H1 (cell line): ENCODE measurements at regions not wholly inside any gene's neighbourhood (a gene's known extent, or its start where the extent isn't known, plus 50 kb on each side); places are given as distances from the start of the nearest gene placed in this dataset.

Experiments used
- CTCF ChIA-PET: fragments of 300-600 bp; sonication (Branson Sonifier 250); formaldehyde crosslinking; loops from one replicate; lab custom pipeline; 2021; ENCODE audit not compliant: partially characterized antibody; lab: Charles Lee
- POLR2A ChIA-PET: fragments of 300-600 bp; sonication (Branson Sonifier 250); formaldehyde crosslinking; loops from one replicate; lab custom pipeline; 2021; ENCODE audit warnings: inconsistent platforms; ENCODE audit not compliant: partially characterized antibody; lab: Charles Lee
- DNase-seq, 2 experiments: peaks; one replicate each; pipeline versions ENCODE4 v3.0.0 to v3.0.0-alpha.2; 2010 to 2022; ENCODE audit warnings: low spot score in 2 of 2, low read depth in 1 of 2, mixed read lengths in 1 of 2
- FAIRE-seq: peaks from 2 replicates; lab custom pipeline; 2011; peaks lifted over from hg19 to GRCh38; lab: Jason Lieb, UNC
- H2AFZ ChIP-seq: 2 replicates; pipeline ENCODE4 v1.8.1; 2012; ENCODE audit warnings: low read length, inconsistent platforms
- H2AK5ac ChIP-seq: 2 replicates; pipeline ENCODE4 v1.6.1; 2013; ENCODE audit warnings: low read depth, low read length
- H2BK120ac ChIP-seq: replicated peaks from 2 replicates; pipeline ENCODE3; 2013; ENCODE audit warnings: low read depth, low read length, inconsistent platforms
- H2BK12ac ChIP-seq: 2 replicates; pipeline ENCODE4 v1.6.1; 2013; ENCODE audit warnings: low read depth, low read length
- H2BK15ac ChIP-seq: 2 replicates; pipeline ENCODE4 v1.6.1; 2013; ENCODE audit warnings: low read length
- H2BK20ac ChIP-seq: 2 replicates; pipeline ENCODE4 v1.6.1; 2013; ENCODE audit warnings: low read length
- H2BK5ac ChIP-seq: 2 replicates; pipeline ENCODE4 v1.6.1; 2013; ENCODE audit warnings: low read depth, low read length
- H3K14ac ChIP-seq: 2 replicates; pipeline ENCODE4 v1.6.1; 2013; ENCODE audit warnings: inconsistent platforms; ENCODE audit not compliant: insufficient read length
- H3K18ac ChIP-seq: 2 replicates; pipeline ENCODE4 v1.6.1; 2013; ENCODE audit warnings: low read length; ENCODE audit errors: extremely low read depth
- H3K23ac ChIP-seq: 2 replicates; pipeline ENCODE4 v1.6.1; 2013; ENCODE audit warnings: inconsistent platforms; ENCODE audit not compliant: insufficient read length
- H3K23me2 ChIP-seq: 2 replicates; pipeline ENCODE4 v1.6.1; 2013; ENCODE audit warnings: low read depth, low read length
- H3K27ac ChIP-seq: 2 replicates; pipeline ENCODE4 v1.6.1; 2011; ENCODE audit warnings: low read depth, low read length, inconsistent platforms
- H3K27me3 ChIP-seq, 4 experiments: replicated peaks in 1 of 4; 1 replicate in 1 of 4; 2 replicates in 3 of 4; pipeline versions ENCODE4 v1.6.1 to v1.8.1; 2011 to 2013; ENCODE audit warnings: low read length in 3 of 4, mild to moderate bottlenecking in 3 of 4, inconsistent platforms in 2 of 4, mixed read lengths in 2 of 4, moderate library complexity in 1 of 4; ENCODE audit not compliant: control insufficient read depth in 3 of 4, insufficient read depth in 3 of 4; ENCODE audit errors: extremely low read depth in 1 of 4
- H3K36me3 ChIP-seq, 4 experiments: 2 replicates each; pipeline versions ENCODE4 v1.6.1 to v1.8.1; 2011 to 2013; ENCODE audit warnings: mild to moderate bottlenecking in 4 of 4, low read length in 3 of 4, moderate library complexity in 2 of 4, control low read depth in 1 of 4, inconsistent platforms in 1 of 4; ENCODE audit not compliant: insufficient read depth in 4 of 4, control insufficient read depth in 2 of 4
- H3K4ac ChIP-seq: replicated peaks from 2 replicates; pipeline ENCODE3; 2013; ENCODE audit warnings: low read length, low read depth, mixed read lengths, inconsistent platforms; ENCODE audit not compliant: insufficient read length
- H3K4me1 ChIP-seq, 4 experiments: replicated peaks in 1 of 4; 1 replicate in 1 of 4; 2 replicates in 3 of 4; pipeline versions ENCODE4 v1.6.1 to v1.8.1; 2011 to 2013; ENCODE audit warnings: low read length in 3 of 4, inconsistent platforms in 2 of 4, mixed read lengths in 1 of 4; ENCODE audit not compliant: insufficient read depth in 4 of 4, control insufficient read depth in 3 of 4
- H3K4me2 ChIP-seq, 2 experiments: 2 replicates each; pipeline versions ENCODE4 v1.6.1 to v1.8.1; 2011 to 2013; ENCODE audit warnings: low read depth in 2 of 2, low read length in 2 of 2, control low read depth in 1 of 2, inconsistent platforms in 1 of 2, mild to moderate bottlenecking in 1 of 2; ENCODE audit not compliant: insufficient read depth in 1 of 2
- H3K4me3 ChIP-seq, 4 experiments: fragments of 200-600, 300-600 bp in 1 of 4; sonication (generic), shearing (Covaris generic), sonication (Bioruptor Twin) in 1 of 4; 2 replicates each; pipeline versions ENCODE4 v1.5.1 to v1.8.1; 2011 to 2016; ENCODE audit warnings: low read length in 4 of 4, low read depth in 3 of 4, control low read depth in 2 of 4, inconsistent platforms in 2 of 4, mild to moderate bottlenecking in 2 of 4, mixed read lengths in 1 of 4, moderate library complexity in 1 of 4; ENCODE audit not compliant: insufficient read depth in 2 of 4; ENCODE audit errors: extremely low read depth in 1 of 4
- H3K56ac ChIP-seq: replicated peaks from 2 replicates; pipeline ENCODE3; 2013; ENCODE audit warnings: low read depth, mild to moderate bottlenecking, mixed read lengths, low read length, inconsistent platforms; ENCODE audit not compliant: insufficient read length
- H3K79me1 ChIP-seq: 2 replicates; pipeline ENCODE4 v1.6.1; 2013; ENCODE audit warnings: low read depth, low read length, control low read depth
- H3K79me2 ChIP-seq, 2 experiments: 2 replicates each; pipeline versions ENCODE4 v1.6.1 to v1.8.1; 2012 to 2013; ENCODE audit warnings: low read length in 2 of 2, mild to moderate bottlenecking in 2 of 2, inconsistent platforms in 1 of 2; ENCODE audit not compliant: insufficient read depth in 2 of 2, control insufficient read depth in 1 of 2
- H3K9ac ChIP-seq, 4 experiments: replicated peaks in 1 of 4; 1 replicate in 1 of 4; 2 replicates in 3 of 4; pipeline versions ENCODE4 v1.6.1 to v1.8.1; 2011 to 2013; ENCODE audit warnings: low read depth in 3 of 4, low read length in 3 of 4, control low read depth in 2 of 4, mild to moderate bottlenecking in 2 of 4, moderate library complexity in 2 of 4, inconsistent platforms in 1 of 4; ENCODE audit errors: extremely low read depth in 1 of 4
- H3K9me3 ChIP-seq, 2 experiments: 2 replicates each; pipeline versions ENCODE4 v1.6.1 to v1.8.1; 2012 to 2013; ENCODE audit warnings: mild to moderate bottlenecking in 2 of 2, moderate library complexity in 2 of 2, control low read depth in 1 of 2, inconsistent platforms in 1 of 2, low read depth in 1 of 2, low read length in 1 of 2, mixed read lengths in 1 of 2; ENCODE audit not compliant: insufficient read depth in 2 of 2
- H4K20me1 ChIP-seq, 2 experiments: replicated peaks in 1 of 2; 2 replicates each; pipeline versions ENCODE3 to v1.8.1; 2011 to 2013; ENCODE audit warnings: inconsistent platforms in 2 of 2, low read length in 2 of 2, mild to moderate bottlenecking in 1 of 2; ENCODE audit not compliant: insufficient read depth in 2 of 2, control insufficient read depth in 1 of 2
- H4K5ac ChIP-seq: 2 replicates; pipeline ENCODE4 v1.6.1; 2013; ENCODE audit warnings: low read length, low read depth, mixed read lengths, inconsistent platforms; ENCODE audit not compliant: insufficient read length
- H4K8ac ChIP-seq: 2 replicates; pipeline ENCODE4 v1.8.0; 2013; ENCODE audit warnings: mild to moderate bottlenecking, moderate library complexity, low read length, inconsistent platforms; ENCODE audit not compliant: insufficient read depth; ENCODE audit errors: extremely low read depth
- H4K91ac ChIP-seq: replicated peaks from 2 replicates; pipeline ENCODE3; 2013; ENCODE audit warnings: low read length, mixed read lengths, inconsistent platforms; ENCODE audit not compliant: insufficient read length
- ATF2 ChIP-seq: IDR thresholded peaks from 2 replicates; pipeline ENCODE4 v1.6.1; 2012; ENCODE audit warnings: low read length, inconsistent platforms
- CHD2 ChIP-seq: IDR thresholded peaks from 2 replicates; pipeline ENCODE4 v1.6.1; 2012; ENCODE audit warnings: low read length, improper control_type of control experiment
- HDAC6 ChIP-seq: IDR thresholded peaks from one replicate; pipeline ENCODE4 v1.7.1; 2012; ENCODE audit warnings: low read depth, mild to moderate bottlenecking, inconsistent platforms, low read length, moderate library complexity
- RNF2 ChIP-seq: fragments of 200-900, 300-1000 bp; sonication (generic); IDR thresholded peaks from 2 replicates; pipeline ENCODE4 v1.7.1; 2016; ENCODE audit warnings: borderline replicate concordance, low read depth, mild to moderate bottlenecking, antibody characterized with exemption, low read length; ENCODE audit not compliant: poor library complexity, severe bottlenecking; ENCODE audit errors: missing control alignments
- SIX5 ChIP-seq: IDR thresholded peaks from 2 replicates; pipeline ENCODE4 v1.6.1; 2011; ENCODE audit warnings: mild to moderate bottlenecking, low read depth, low read length
- SRF ChIP-seq: IDR thresholded peaks from 2 replicates; pipeline ENCODE4 v1.6.1; 2011; ENCODE audit warnings: mild to moderate bottlenecking, low read depth, low read length, moderate library complexity
- TEAD4 ChIP-seq: IDR thresholded peaks from 2 replicates; pipeline ENCODE4 v1.6.1; 2012; ENCODE audit warnings: low read depth, low read length, inconsistent platforms, mixed read lengths
- WGBS, 2 experiments: shearing (Covaris generic) in 1 of 2; methylation state at CpG; one replicate each; pipeline versions ENCODE4 v1.1.6 to v1.1.7; 2013 to 2015; ENCODE audit warnings: low lambda C conversion rate in 2 of 2, mixed read lengths in 2 of 2, inconsistent platforms in 1 of 2, low coverage in 1 of 2, missing lambda C conversion rate in 1 of 2; ENCODE audit not compliant: insufficient replicate concordance in 2 of 2, insufficient coverage in 1 of 2, insufficient read length in 1 of 2; ENCODE audit errors: extremely low coverage in 1 of 2, missing lambda C conversion rate in 1 of 2; 5-methylcytosine and 5-hydroxymethylcytosine counted together

GRCh38 chr10:124157271-124157681 lies 63.9 kb upstream of the CHST15 start:
- Histone ChIP-seq H3K9ac (no peak overlapping the region), H3K23me2 (peaks cover 10% of the 10 kb centered on the region; the same call in 1 of the 2 replicates)
- TF ChIP-seq RNF2 (no peak), ATF2 (no peak), HDAC6 (no peak), SIX5 (no peak), CHD2 (no peak), TEAD4 (no peak), SRF (no peak)
- TF ChIP-seq, all 59 proteins: peak for 0
- Histone ChIP-seq H3K4me3 (no peak overlapping the region), H3K9me3 (peaks cover 4% of the 10 kb centered on the region in 2 experiments), H3K14ac (no peak overlapping the region), H2AFZ (no peak overlapping the region), H4K5ac (no peak overlapping the region), H3K56ac (no peak overlapping the region), H4K8ac (no peak overlapping the region), H3K79me2 (no peaks in the 10 kb centered on the region), H4K91ac (no peak overlapping the region), H2BK120ac (no peak overlapping the region), H3K27me3 (peaks cover 0 to 3% (median 0%) of the 10 kb centered on the region in 4 experiments; a peak in 1 of 7 replicates), H4K20me1 (peaks cover 0 to 4% of the 10 kb centered on the region in 2 experiments), H3K23ac (no peak overlapping the region), H3K4ac (no peak overlapping the region), H3K27ac (no peak overlapping the region), H2BK20ac (no peak overlapping the region), H3K18ac (no peak overlapping the region), H2BK15ac (no peak overlapping the region), H2BK12ac (no peak overlapping the region), H3K36me3 (no peaks in the 10 kb centered on the region), H3K4me1 (peaks cover 0 to 16% (median 9%) of the 10 kb centered on the region in 4 experiments; a peak in 6 of 7 replicates), H2BK5ac (no peak overlapping the region), H3K4me2 (no peak overlapping the region), H2AK5ac (peak overlapping the region; percentile 45; the same call in 1 of the 2 replicates), H3K79me1 (no peaks in the 10 kb centered on the region)
- no peak for DNase-seq
- 87% methylated on average over 4 of the region's 4 CpGs; no CpG with 5 or more reads in 1 of the 2 experiments for WGBS, 2 experiments
- ChIA-PET POLR2A (interaction anchor here (0.8 kb wide), 1 partner anchor 12 kb away, joined by 3 read pairs; no protein-coding TSS in a partner anchor), CTCF (interaction anchor here (0.9 to 4.9 kb wide), 13 partner anchors 10 to 243 kb away, joined by 3 to 34 read pairs (median 3); no protein-coding TSS in a partner anchor)
- no peak for FAIRE-seq
